Suprapubic skin (tissue), 3 donors: ENCODE measurements at regions not wholly inside any gene's neighbourhood (a gene's known extent, or its start where the extent isn't known, plus 50 kb on each side); places are given as distances from the start of the nearest gene placed in this dataset.

ENCODE experiments used
- CTCF ChIP-seq, 2 donors: fragments of 200-600 bp in 1 of 2; fragments of 450-650 bp in 1 of 2; sonication (generic) in 1 of 2; IDR thresholded peaks; one replicate each; pipeline ENCODE4 v1.5.1; 2016 to 2019; ENCODE audit warnings: antibody characterized with exemption in 2 of 2, mild to moderate bottlenecking in 1 of 2, moderate library complexity in 1 of 2
- POLR2A ChIP-seq, 2 donors: fragments of 450-650 bp; IDR thresholded peaks; one replicate each; pipeline ENCODE4 v1.6.1; 2017; ENCODE audit warnings: antibody characterized with exemption in 2 of 2, mild to moderate bottlenecking in 2 of 2, moderate library complexity in 2 of 2

GRCh38 chr13:59532405-59532804 lies 631.3 kb downstream of the DIAPH3 start:
- TF ChIP-seq CTCF (IDR thresholded peaks at IDR 0.05) (no peak), POLR2A (IDR thresholded peaks at IDR 0.05) (no peak)
